NCI-H69 (cell line): ENCODE measurements at regions not wholly inside any gene's neighbourhood (a gene's known extent, or its start where the extent isn't known, plus 50 kb on each side); places are given as distances from the start of the nearest gene placed in this dataset.
A peak's percentile ranks its signal among the peaks of the same experiment; 100 is the strongest.
"Not testable (repeated sequence)": the region's sequence is repeated elsewhere in the genome, so short reads cannot be mapped to it uniquely, and the experiment has no call there.

Experiments used
- DNase-seq: peaks from one replicate; lab custom pipeline; 2025; lab: John Stamatoyannopoulos, UW

DNA sequence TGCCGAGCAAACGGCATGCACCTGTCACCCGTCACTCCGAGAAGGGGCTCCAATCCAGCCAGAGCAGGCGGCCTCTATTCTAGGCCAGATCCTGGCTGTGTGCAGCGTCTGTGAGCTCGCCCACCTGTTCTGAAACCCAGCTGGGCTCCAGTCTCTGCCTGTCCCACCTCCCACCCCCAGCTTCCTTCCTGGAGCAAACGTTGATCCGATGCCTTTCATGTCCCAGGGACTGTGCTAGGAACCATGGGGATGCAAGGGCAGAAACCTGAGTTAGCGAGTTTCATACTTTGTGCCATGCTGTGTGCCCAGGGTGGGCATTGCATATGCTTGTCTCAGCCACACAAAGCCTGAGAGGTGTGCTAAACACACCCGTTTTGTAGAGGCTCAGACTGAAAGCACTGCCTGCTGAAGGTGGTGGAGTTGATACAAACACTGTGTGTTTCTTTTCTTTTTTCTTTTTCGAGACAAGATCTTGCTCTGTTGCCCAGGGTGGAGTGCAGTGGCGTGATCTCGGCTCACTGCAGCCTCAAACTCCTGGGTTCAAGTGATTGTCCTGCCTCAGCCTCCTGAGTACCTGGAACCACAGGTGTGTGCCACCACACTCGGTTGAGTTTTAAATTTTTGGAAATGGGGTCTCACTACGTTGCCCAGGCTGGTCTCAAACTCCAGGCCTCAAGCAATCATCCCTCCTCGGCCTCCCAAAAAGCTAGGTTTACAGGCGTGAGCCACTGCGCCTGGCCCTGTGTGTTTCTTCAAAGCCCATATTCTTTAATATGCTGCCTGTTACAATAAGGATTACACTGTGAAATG lies 84.1 kb upstream of the MED13L start:
- DNase-seq: no peak

DNA sequence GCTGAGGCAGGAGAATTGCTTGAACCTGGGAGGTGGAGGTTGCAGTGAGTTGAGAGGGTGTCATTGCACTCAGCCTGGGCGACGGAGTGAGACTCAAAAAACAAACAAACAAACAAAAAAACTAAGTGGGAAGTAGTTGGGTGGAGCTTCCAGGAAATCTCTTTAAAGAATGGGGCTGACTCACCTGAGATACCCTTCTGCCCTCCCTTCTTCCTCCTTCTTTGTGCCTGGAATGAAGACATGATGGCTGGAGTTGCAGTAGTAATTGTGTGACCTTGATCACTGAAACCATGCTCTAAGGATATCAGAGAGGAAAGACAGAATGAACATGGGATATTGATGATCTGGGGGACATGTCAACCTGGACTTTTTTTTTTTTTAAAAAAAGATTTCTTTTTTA lies 87.6 kb upstream of the MED13L start:
- no peak for DNase-seq

- DNase-seq: no peak
These were observed 88.3 kb upstream of the MED13L start for GRCh38 chr12:116365606-116366455.

DNA sequence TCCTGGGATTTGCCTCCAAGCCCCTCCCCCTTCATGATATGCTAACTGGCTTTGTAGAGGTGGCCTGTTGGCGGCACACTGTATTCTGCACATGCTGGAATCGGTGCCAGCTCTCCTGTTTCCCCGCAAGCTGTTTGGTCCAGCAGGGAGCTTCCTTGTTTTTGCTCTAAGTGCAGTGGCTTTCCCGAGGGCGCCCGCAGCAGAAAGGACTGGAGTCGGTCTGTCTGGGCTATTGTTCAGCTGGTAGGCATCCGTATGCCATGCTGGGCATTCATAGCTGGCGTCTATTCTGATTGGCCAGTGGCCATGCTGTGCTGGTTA lies 88.9 kb upstream of the MED13L start:
- DNase-seq: peak; percentile 95

GRCh38 chr12:116366824-116367223 lies 89.3 kb upstream of the MED13L start:
- DNase-seq: peak; percentile 76

DNA sequence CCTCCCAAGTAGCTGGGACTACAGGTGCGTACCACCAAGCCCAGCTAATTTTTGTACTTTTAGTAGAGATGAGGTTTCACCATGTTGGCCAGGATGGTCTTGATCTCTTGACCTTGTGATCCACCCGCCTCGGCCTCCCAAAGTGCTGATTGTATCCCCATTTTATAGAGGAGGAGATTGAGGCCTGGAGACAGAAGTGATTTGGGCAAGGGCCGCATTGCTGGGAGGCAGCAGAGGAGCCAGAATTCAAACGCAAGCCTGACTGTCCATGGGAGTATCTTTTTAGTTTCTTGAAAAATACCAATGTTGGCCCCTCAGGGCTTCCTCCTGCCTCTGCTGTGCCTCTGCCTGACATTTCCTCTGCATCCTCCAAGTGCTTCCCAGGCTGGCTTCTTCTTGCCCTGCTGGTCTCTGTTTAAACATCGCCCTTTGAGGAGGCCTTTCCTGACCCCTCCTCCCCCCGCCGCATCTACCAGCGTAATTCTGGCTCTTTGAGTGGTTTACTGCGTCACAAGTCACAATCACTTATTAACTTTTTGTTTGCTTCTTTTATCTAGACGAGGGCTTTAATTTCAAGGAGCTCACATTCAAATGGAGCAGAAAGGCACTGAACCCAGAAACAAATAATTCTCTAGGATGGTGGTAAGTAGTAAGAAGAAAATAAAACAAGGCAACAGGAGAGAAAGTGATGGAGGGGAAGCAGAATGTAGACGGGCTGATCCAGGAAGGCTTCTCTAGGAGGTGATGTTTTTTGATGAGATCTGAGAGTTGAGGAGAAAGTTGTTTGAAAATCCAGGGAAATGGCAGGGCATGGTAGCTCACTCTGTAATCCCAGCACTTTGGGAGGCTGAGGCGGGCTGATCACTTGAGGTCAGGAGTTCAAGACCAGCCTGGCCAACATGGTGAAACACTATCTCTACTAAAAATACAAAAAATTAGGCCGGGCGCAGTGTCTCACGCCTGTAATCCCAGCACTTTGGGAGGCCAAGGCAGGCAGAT lies 91.0 kb upstream of the MED13L start:
- no peak for DNase-seq

- DNase-seq: no peak
These were observed 92.5 kb upstream of the MED13L start for GRCh38 chr12:116370004-116370404.

GRCh38 chr12:116370886-116371580 lies 93.5 kb upstream of the MED13L start:
- no peak for DNase-seq

DNA sequence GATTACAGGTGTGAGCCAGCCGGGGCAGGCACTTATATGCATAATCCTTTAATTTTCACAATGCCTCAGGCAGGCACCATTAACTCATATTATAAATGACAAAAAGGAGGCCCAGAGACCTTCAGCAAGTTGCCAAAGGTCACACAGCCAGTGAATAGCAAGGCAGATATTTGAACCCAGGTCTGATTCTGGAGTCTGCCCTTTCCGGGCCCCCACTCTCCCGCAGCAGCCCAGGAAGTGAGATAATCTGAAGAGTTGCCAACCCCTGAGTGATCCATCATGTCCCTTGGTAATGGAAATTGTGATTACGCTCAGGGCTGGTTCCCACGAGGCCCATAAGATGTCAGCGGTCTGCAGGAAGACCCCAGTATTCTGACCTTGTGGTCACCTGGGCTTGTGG lies 95.3 kb upstream of the MED13L start:
- no peak for DNase-seq

DNA sequence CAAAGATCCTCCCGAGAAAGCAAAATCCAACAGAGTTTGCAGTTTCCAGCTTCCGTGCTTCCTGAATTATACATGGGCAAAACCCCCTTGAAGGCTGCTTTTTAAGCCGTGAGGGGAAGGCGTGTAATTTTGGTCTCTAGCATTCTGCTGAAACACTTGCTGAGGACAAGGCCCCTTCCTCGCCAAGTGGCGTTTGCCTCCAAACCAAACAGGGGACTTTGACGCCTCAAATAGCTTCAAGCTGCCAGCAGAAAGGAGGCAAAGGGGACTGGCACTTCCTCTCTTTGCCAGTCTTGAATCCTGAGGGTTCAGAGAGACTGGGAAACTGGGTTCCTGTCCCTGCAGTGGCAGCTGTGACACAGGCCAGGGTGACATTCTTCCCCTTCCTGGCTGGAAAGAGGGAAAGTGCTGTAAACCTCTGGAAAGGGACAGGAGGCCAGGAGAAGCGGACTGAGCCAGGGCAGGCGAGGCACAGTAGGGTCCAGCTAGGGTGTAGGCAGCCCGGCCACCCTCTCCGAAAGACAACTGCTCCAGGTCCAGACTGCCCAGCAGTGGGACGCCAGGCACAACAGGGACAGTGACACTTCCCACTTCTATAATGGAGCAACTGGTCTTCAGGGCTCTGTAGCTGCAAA lies 96.2 kb upstream of the MED13L start:
- no peak for DNase-seq

- no peak for DNase-seq
These were observed 96.7 kb upstream of the MED13L start for GRCh38 chr12:116374207-116374606.

DNA sequence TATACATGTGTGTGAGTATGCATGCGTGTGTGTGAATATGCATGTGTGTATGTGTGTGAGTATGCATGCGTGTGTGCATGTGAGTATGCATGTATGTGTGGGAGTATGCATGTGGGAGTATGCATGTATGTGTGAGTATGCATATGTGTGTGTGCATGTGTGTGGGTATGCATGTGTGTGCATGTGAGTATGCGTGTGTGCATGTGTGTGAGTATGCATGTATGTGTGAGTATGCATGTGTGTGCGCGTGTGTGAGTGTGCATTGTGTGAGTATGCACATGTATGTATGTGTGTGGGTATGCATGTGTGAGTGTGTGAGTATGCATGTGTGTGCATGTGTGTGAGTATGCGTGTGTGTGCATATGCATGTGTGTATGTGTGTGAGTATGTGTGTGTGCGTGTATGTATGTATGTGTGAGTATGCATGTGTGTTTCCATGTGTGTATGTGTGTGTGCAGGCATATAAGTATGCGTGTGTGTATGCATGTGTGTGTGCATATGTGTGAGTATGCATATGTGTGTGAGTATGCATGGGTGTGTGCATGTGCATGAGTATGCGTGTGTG lies 97.9 kb upstream of the MED13L start:
- no peak for DNase-seq

DNA sequence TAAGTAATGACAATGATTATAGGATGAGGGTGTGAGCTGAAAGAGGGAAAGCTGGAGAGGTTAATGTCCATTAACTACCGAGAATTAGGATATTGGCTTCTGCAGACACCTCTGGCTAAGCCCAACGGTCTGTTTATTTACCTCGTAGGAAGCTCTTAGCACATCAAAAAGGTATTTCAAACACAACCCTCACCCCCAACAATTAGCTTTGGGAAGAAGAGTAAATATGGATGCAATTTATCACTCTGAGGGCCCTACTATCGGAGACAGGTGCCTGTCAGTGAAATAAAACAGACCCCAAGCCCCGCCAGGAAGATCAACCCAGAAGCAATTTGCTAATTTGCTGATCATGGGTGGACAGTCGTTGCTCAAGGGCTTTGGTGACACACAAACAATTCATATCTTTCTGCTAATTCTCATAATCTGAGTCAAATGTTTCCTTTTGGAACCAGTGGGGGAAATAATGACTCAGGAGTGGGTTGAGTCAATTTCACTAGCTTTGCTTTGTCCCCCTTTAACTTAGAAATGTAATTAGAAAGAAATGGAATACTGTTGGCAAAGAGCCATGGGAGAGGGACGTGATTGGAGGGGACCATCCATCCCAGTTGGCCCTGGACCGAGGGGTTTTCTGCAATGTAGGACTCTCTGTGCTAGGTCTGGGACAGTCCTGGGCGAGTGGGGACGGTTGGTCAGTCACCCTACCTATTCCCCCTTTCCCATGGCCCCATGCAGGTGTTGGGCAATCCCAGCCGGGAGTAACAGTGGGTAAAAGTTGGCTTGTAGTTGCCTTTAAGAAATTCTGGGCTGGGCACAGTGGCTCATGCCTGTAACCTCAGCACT lies 99.1 kb upstream of the MED13L start:
- DNase-seq: peak; percentile 97

GRCh38 chr12:116377194-116377571 lies 99.7 kb upstream of the MED13L start:
- peak; percentile 29 for DNase-seq

DNA sequence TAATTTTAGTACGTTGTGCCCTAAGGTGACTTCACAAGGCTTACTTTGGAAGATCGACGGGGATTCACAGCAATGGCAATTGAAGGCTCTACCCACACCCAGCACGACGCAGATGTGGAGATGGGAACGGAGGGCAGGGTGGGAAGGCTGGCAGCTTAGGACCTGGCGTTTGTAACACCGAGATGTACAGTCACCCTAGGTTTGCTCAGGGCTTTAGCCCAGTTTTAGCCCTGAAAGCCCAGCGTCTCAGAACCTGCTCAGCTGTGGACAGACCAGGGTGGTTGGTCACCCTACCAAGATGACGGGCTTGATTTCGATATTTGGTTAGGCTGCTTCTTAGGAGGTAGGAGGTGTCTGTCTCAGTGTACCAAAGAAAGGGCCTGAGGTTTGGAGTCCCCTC lies 100.5 kb upstream of the MED13L start:
- DNase-seq: peak; percentile 53

DNA sequence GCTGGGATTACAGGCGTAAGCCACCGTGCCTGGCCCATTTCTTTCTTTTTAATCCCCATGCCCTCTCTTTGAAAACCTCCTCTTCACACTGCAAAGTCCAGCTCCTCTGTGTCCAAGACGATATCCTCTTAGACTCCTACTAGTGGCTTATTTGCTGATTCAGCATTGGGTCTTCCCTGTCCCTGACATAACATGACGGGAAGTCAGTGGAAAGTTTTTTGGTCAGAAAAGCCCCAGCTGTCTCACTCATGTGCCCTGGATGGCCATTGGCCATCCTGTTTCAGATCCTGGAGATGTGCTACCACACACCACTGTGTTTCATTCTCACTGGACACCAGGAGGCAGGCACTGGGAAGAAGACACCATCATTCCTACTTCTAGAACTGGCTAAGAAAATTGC lies 102.6 kb upstream of the MED13L start:
- DNase-seq: no peak

- DNase-seq: not testable (repeated sequence)
These were observed 103.2 kb upstream of the MED13L start for GRCh38 chr12:116380740-116381139.

GRCh38 chr12:116381240-116381743 lies 103.8 kb upstream of the MED13L start:
- no peak for DNase-seq
